H1 (cell line): ENCODE measurements at regions not wholly inside any gene's neighbourhood (a gene's known extent, or its start where the extent isn't known, plus 50 kb on each side); places are given as distances from the start of the nearest gene placed in this dataset.

Experiments used
- CBX8 ChIP-seq: fragments of 300-800, 300-1000 bp; sonication (generic); IDR thresholded peaks from 2 replicates; pipeline ENCODE4 v1.7.1; 2016; ENCODE audit warnings: low read depth, low read length, borderline replicate concordance
- CREB1 ChIP-seq: IDR thresholded peaks from 2 replicates; pipeline ENCODE4 v1.6.1; 2012; ENCODE audit warnings: inconsistent platforms
- EP300 ChIP-seq, 2 experiments: IDR thresholded peaks; 1 replicate in 1 of 2; 2 replicates in 1 of 2; pipeline ENCODE4 v1.6.1; 2011 to 2012; ENCODE audit warnings: low read depth in 2 of 2, low read length in 2 of 2, mild to moderate bottlenecking in 2 of 2, borderline replicate concordance in 1 of 2, inconsistent platforms in 1 of 2, moderate library complexity in 1 of 2
- EZH2 ChIP-seq: fragments of 200-600 bp; sonication (generic); IDR thresholded peaks from 2 replicates; pipeline ENCODE4 v1.7.1; 2012; ENCODE audit warnings: low read depth, mild to moderate bottlenecking, moderate library complexity, low read length, inconsistent platforms; ENCODE audit not compliant: severe bottlenecking
- FOSL1 ChIP-seq: IDR thresholded peaks from 2 replicates; pipeline ENCODE4 v1.6.1; 2011; ENCODE audit warnings: mild to moderate bottlenecking, low read depth, low read length, moderate library complexity; ENCODE audit not compliant: insufficient read depth
- HDAC2 ChIP-seq, 2 experiments: fragments of 300-600 bp in 1 of 2; sonication (generic) in 1 of 2; IDR thresholded peaks; 2 replicates each; pipeline ENCODE4 v1.6.1; 2011 to 2012; ENCODE audit warnings: low read depth in 2 of 2, low read length in 2 of 2, mild to moderate bottlenecking in 2 of 2, moderate library complexity in 2 of 2, borderline replicate concordance in 1 of 2, inconsistent platforms in 1 of 2
- RAD21 ChIP-seq, 2 experiments: IDR thresholded peaks in 1 of 2; conservative IDR thresholded peaks in 1 of 2; 2 replicates each; pipeline ENCODE4 v1.6.1; 2011; ENCODE audit warnings: low read depth in 2 of 2, low read length in 2 of 2, improper control_type of control experiment in 1 of 2, inconsistent platforms in 1 of 2, mild to moderate bottlenecking in 1 of 2, moderate library complexity in 1 of 2
- SP2 ChIP-seq: IDR thresholded peaks from 2 replicates; pipeline ENCODE4 v1.6.1; 2012; ENCODE audit warnings: mild to moderate bottlenecking, low read length, inconsistent platforms
- TBP ChIP-seq: IDR thresholded peaks from 2 replicates; pipeline ENCODE4 v1.6.1; 2011; ENCODE audit warnings: low read depth, low read length, improper control_type of control experiment
- TCF12 ChIP-seq: IDR thresholded peaks from 2 replicates; pipeline ENCODE4 v1.6.1; 2011; ENCODE audit warnings: low read depth, mild to moderate bottlenecking, low read length
- TF ChIP-seq, protein P1 (sequence below), 3 experiments: IDR thresholded peaks; 1 replicate in 2 of 3; 2 replicates in 1 of 3; pipeline versions ENCODE4 v1.5.1 to v1.6.1; 2011; ENCODE audit warnings: low read length in 3 of 3, mild to moderate bottlenecking in 3 of 3, inconsistent platforms in 2 of 3, low read depth in 1 of 3, moderate library complexity in 1 of 3; ENCODE audit not compliant: insufficient read depth in 1 of 3; ENCODE audit errors: control extremely low read depth in 1 of 3
- TF ChIP-seq, protein P2 (sequence below): IDR thresholded peaks from 2 replicates; pipeline ENCODE4 v1.6.1; 2011; ENCODE audit warnings: low read length, improper control_type of control experiment
- TF ChIP-seq, protein P3 (sequence below): IDR thresholded peaks from 2 replicates; pipeline ENCODE4 v1.6.1; 2012; ENCODE audit warnings: inconsistent platforms

DNA sequence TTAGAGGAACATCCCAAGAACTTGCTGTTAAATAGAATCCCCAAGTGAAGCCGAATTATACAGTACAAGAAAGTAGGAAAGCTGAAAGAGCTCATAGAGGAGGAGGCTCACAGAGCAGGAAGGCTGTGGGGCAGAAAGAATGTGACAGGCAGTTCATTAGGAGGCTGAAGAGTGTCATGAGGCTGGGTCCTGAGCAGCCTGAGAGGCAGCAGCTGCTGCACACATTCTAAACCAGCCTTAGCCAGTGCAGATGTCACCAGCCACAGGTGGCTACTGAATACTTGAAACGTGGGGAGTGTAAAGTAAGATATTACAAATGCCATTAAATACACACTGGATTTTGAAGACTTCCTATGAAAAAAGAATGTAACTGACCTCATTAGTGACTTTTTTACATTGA lies 490.2 kb upstream of the KLHL29 start:
- TF ChIP-seq CREB1 (no peak), EZH2 (no peak), RAD21 (IDR thresholded peaks at IDR 0.05 in 1 of 2, conservative IDR thresholded peaks at IDR 0.05 in 1 of 2; ENCODE audit: low read depth in 2 of 2, low read length in 2 of 2) (no peak), SP2 (no peak), CBX8 (no peak), FOSL1 (no peak), HDAC2 (IDR thresholded peaks at IDR 0.05; ENCODE audit: borderline replicate concordance in 1 of 2, low read depth in 2 of 2, low read length in 2 of 2) (no peak), TCF12 (no peak), TBP (no peak), EP300 (IDR thresholded peaks at IDR 0.05; ENCODE audit: borderline replicate concordance in 1 of 2, low read depth in 2 of 2, low read length in 2 of 2) (no peak)
- TF ChIP-seq, protein P1, sequence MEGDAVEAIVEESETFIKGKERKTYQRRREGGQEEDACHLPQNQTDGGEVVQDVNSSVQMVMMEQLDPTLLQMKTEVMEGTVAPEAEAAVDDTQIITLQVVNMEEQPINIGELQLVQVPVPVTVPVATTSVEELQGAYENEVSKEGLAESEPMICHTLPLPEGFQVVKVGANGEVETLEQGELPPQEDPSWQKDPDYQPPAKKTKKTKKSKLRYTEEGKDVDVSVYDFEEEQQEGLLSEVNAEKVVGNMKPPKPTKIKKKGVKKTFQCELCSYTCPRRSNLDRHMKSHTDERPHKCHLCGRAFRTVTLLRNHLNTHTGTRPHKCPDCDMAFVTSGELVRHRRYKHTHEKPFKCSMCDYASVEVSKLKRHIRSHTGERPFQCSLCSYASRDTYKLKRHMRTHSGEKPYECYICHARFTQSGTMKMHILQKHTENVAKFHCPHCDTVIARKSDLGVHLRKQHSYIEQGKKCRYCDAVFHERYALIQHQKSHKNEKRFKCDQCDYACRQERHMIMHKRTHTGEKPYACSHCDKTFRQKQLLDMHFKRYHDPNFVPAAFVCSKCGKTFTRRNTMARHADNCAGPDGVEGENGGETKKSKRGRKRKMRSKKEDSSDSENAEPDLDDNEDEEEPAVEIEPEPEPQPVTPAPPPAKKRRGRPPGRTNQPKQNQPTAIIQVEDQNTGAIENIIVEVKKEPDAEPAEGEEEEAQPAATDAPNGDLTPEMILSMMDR (IDR thresholded peaks at IDR 0.05; ENCODE audit: control extremely low read depth in 1 of 3, insufficient read depth in 1 of 3, low read depth in 1 of 3, low read length in 3 of 3), result no peak
- TF ChIP-seq, protein P2, sequence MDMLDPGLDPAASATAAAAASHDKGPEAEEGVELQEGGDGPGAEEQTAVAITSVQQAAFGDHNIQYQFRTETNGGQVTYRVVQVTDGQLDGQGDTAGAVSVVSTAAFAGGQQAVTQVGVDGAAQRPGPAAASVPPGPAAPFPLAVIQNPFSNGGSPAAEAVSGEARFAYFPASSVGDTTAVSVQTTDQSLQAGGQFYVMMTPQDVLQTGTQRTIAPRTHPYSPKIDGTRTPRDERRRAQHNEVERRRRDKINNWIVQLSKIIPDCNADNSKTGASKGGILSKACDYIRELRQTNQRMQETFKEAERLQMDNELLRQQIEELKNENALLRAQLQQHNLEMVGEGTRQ, result no peak
- TF ChIP-seq, protein P3, sequence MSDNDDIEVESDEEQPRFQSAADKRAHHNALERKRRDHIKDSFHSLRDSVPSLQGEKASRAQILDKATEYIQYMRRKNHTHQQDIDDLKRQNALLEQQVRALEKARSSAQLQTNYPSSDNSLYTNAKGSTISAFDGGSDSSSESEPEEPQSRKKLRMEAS, result no peak
